ENCODE measurements at regions not wholly inside any gene's neighbourhood (a gene's known extent, or its start where the extent isn't known, plus 50 kb on each side); places are given as distances from the start of the nearest gene placed in this dataset.

DNA sequence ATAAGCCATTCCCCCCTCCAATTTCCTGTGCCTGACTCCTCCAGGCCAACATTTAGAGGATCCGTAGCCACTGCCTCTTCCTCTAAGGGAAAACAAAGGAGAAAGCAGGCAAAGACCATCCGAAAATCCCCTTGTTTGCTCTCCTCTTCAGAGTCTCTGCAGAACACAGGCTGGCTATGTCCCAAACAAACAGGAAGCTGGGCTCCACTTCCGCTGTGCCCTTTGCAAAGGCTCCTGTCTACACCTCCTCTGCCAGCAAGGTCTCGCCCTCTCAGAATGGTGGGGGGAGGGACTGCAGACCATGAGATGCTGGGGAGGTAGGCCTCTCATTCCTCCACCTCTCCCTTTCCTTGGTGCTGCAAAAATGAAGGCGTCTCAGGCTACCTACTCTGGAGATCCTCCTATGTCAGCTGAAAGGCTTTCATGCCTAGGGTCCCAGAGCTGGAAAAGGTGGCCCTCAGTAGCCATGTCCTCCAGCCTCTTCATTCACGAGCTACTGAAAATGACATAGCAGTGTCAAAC, 596.2 kb downstream of the BUD13 start:
- DNase-seq (ENCODE audit: extremely low spot score in 2 of 2) = peak; percentile 64 to 81
- no peaks in the 10 kb centered on the region for H3K36me3 ChIP-seq
- H3K4me3 ChIP-seq = no peak overlapping the region
- H3K27ac ChIP-seq = no peak overlapping the region
- no peaks in the 10 kb centered on the region for H3K9me3 ChIP-seq
- H3K4me1 ChIP-seq = peaks cover 14% of the 10 kb centered on the region
- intact Hi-C loops (cut with DNase I) = no loop called here
- TF ChIP-seq, protein P1, sequence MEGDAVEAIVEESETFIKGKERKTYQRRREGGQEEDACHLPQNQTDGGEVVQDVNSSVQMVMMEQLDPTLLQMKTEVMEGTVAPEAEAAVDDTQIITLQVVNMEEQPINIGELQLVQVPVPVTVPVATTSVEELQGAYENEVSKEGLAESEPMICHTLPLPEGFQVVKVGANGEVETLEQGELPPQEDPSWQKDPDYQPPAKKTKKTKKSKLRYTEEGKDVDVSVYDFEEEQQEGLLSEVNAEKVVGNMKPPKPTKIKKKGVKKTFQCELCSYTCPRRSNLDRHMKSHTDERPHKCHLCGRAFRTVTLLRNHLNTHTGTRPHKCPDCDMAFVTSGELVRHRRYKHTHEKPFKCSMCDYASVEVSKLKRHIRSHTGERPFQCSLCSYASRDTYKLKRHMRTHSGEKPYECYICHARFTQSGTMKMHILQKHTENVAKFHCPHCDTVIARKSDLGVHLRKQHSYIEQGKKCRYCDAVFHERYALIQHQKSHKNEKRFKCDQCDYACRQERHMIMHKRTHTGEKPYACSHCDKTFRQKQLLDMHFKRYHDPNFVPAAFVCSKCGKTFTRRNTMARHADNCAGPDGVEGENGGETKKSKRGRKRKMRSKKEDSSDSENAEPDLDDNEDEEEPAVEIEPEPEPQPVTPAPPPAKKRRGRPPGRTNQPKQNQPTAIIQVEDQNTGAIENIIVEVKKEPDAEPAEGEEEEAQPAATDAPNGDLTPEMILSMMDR (IDR thresholded peaks at IDR 0.05) = no peak
- TF ChIP-seq POLR2A (IDR thresholded peaks at IDR 0.05) (no peak), POLR2AphosphoS5 (IDR thresholded peaks at IDR 0.05; ENCODE audit: insufficient read depth in 1 of 2, low read depth in 1 of 2) (no peak)
- H3K27me3 ChIP-seq = no peaks in the 10 kb centered on the region

DNA sequence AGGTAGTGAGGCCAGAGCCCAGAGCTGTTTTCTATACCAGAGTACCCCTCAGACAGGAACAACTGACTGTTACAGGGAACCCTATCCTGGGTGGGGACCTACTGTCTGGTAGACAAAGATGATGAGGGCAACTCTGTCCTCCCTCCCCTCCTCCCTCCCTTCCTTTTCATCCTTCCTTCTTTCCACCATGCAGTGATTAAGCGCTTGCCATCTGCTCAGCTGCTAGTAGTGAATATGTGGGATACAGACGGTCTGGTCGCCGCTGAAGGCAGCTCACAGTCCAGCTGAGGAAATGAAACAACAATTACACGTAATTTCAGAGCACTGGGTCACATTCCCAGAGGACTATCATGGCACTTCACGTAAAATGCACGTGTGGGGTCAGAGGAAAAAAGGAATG, 597.1 kb downstream of the BUD13 start:
- intact Hi-C loops (cut with DNase I) = no loop called here
- Histone ChIP-seq H3K36me3 (no peaks in the 10 kb centered on the region), H3K4me1 (peaks cover 7% of the 10 kb centered on the region), H3K27me3 (no peaks in the 10 kb centered on the region), H3K4me3 (no peak overlapping the region), H3K9me3 (no peaks in the 10 kb centered on the region), H3K27ac (no peak overlapping the region)
- TF ChIP-seq POLR2A (IDR thresholded peaks at IDR 0.05) (no peak), POLR2AphosphoS5 (IDR thresholded peaks at IDR 0.05; ENCODE audit: insufficient read depth in 1 of 2, low read depth in 1 of 2) (no peak)
- peak; percentile 16 to 34 for DNase-seq (ENCODE audit: extremely low spot score in 2 of 2)

DNA sequence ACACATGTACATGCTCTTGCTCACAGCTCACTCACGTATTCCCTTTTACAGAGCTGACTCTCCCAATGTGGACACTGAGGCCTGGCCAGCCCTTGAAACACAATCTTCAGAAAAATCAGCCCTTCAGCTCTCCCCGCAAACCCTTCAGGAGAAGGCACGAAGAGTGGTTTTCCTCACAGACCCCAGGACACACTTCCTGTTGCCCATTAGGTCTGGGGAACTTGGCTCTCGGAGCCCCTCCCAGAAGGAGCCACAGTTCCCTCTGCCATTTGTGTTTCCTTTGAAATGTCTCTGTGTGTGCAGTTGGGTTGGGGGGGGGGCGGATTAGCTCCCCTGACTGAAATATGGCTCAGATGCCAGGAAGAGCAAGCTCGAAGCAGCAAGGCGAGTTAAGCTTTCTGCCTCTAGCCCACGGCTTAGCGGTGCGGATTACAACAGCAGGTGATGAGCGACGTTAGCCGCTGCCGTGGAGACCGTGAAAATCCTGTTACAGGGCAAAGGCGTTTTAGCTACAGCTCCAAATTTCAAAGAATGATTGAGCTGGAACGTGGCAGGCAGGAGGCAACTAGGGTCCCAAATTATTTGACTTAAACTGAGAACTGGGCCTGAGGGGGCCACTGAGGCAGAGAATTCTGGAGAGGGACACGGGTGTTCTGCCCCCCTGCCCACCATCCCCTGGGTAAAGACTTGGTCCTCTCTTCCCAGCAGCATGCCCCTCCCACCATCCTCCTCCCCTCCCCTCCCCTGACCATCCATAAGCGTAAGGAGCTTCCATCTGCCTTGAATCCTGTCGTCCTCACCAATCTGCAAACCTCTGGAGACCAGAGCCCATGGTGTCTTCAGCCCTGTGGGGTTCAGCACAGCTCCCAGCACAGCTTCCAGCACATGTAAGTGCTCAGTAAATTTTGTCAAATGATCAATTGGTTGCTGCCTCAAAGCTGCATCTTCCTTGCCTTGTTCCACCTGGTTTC, 598.6 kb downstream of the BUD13 start:
- TF ChIP-seq POLR2AphosphoS5 (IDR thresholded peaks at IDR 0.05; ENCODE audit: insufficient read depth in 1 of 2, low read depth in 1 of 2) (no peak), POLR2A (IDR thresholded peaks at IDR 0.05) (no peak)
- TF ChIP-seq, protein P1 (IDR thresholded peaks at IDR 0.05) = no peak
- Histone ChIP-seq H3K27me3 (no peaks in the 10 kb centered on the region), H3K27ac (no peak overlapping the region), H3K4me1 (no peaks in the 10 kb centered on the region), H3K9me3 (no peaks in the 10 kb centered on the region), H3K36me3 (no peaks in the 10 kb centered on the region), H3K4me3 (no peak overlapping the region)
- peak; percentile 70 to 74 for DNase-seq (ENCODE audit: extremely low spot score in 2 of 2)
- intact Hi-C loops (cut with DNase I) = no loop called here

DNA sequence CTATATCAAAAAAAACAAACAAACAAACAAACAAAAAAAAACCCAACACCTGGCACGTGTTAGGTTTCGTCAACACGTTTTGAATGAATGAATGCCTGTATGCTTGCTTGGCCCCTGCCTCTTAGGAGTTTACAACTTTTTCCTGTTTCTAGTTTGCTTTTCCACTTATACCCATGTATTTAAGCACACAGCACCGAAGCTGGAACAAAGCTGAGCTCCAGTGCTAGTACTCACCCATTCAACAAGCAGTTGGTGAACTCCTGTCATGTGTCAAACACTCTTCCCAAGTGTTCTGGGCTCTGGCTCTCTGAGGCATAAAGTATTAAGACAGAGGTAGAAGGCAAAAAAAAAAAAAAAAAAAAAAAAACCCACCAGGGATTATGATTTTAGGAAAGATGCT, 599.3 kb downstream of the BUD13 start:
- intact Hi-C loops (cut with DNase I) = no loop called here

DNA sequence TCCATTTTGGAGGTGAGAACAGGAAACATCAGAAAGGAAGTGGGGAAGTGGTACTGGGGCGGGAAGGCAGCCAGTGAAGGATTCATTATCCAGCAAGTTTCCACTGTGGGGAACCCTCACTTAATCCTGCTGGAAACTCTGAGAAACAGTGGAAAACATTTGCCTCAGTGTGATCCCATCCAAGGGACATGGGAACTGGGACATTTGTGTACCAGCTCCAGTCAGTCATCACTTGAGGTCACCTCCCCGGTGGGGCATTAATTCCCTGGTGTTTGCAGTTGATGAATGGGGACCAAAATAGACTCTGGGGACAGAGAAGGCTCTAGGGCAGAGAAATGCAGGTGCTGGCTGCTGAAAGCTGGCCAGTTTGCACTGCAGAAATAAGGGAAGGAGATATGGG, 599.9 kb downstream of the BUD13 start:
- no peaks in the 10 kb centered on the region for H3K36me3 ChIP-seq
- peak; percentile 28 to 54 for DNase-seq (ENCODE audit: extremely low spot score in 2 of 2)
- no peaks in the 10 kb centered on the region for H3K4me1 ChIP-seq
- no peak overlapping the region for H3K4me3 ChIP-seq
- H3K9me3 ChIP-seq = no peaks in the 10 kb centered on the region
- TF ChIP-seq POLR2A (IDR thresholded peaks at IDR 0.05) (no peak), POLR2AphosphoS5 (IDR thresholded peaks at IDR 0.05; ENCODE audit: insufficient read depth in 1 of 2, low read depth in 1 of 2) (no peak)
- TF ChIP-seq, protein P1 (IDR thresholded peaks at IDR 0.05) = no peak
- intact Hi-C loops (cut with DNase I) = no loop called here
- H3K27ac ChIP-seq = no peak overlapping the region
- no peaks in the 10 kb centered on the region for H3K27me3 ChIP-seq

More for the DNA sequence above, 599.3 kb downstream of the BUD13 start:
- Histone ChIP-seq H3K27ac (no peak overlapping the region), H3K4me1 (no peaks in the 10 kb centered on the region), H3K9me3 (no peaks in the 10 kb centered on the region), H3K36me3 (no peaks in the 10 kb centered on the region), H3K4me3 (no peak overlapping the region), H3K27me3 (no peaks in the 10 kb centered on the region)
- no peak for TF ChIP-seq POLR2A (IDR thresholded peaks at IDR 0.05)
- TF ChIP-seq POLR2AphosphoS5 (IDR thresholded peaks at IDR 0.05; ENCODE audit: insufficient read depth in 1 of 2, low read depth in 1 of 2) = no peak
- TF ChIP-seq, protein P1 (IDR thresholded peaks at IDR 0.05) = no peak
- DNase-seq (ENCODE audit: extremely low spot score in 2 of 2) = peak in 1 of 2 donors; percentile 18
